Testis (tissue), 2 donors: ENCODE measurements at regions not wholly inside any gene's neighbourhood (a gene's known extent, or its start where the extent isn't known, plus 50 kb on each side); places are given as distances from the start of the nearest gene placed in this dataset.

ENCODE experiments used
- POLR2A ChIP-seq: fragments of 450-650 bp; IDR thresholded peaks from one replicate; pipeline ENCODE4 v1.6.1; 2017; ENCODE audit warnings: antibody characterized with exemption, mild to moderate bottlenecking, moderate library complexity
- TF ChIP-seq, protein P1 (sequence below), 3 experiments: fragments of 450-650 bp in 2 of 3; fragments of 200-600 bp in 1 of 3; sonication (generic) in 1 of 3; IDR thresholded peaks; one replicate each; pipeline ENCODE4 v1.5.1; 2016 to 2019; ENCODE audit warnings: antibody characterized with exemption in 3 of 3, mild to moderate bottlenecking in 2 of 3, moderate library complexity in 1 of 3

DNA sequence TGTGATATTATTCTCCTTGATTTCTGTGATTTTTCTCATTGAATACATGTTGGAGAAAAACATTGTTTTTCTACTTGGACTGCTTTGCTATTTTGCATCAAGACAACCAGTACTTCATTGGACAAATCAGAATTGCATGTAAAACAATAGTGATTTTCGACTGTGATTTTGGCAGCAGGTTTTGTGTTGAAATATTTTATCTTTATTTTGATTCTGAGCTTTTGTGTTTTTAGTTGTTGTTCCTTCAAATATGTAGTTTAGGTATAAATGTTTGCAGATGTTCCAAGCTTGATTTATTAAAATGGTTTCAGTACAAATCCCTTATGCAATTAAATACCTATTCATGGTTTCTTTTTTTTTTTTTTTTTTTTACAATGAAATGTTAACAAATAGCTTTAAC is 754.1 kb downstream of the DOK5 start:
- no peak for TF ChIP-seq POLR2A
- TF ChIP-seq, protein P1, sequence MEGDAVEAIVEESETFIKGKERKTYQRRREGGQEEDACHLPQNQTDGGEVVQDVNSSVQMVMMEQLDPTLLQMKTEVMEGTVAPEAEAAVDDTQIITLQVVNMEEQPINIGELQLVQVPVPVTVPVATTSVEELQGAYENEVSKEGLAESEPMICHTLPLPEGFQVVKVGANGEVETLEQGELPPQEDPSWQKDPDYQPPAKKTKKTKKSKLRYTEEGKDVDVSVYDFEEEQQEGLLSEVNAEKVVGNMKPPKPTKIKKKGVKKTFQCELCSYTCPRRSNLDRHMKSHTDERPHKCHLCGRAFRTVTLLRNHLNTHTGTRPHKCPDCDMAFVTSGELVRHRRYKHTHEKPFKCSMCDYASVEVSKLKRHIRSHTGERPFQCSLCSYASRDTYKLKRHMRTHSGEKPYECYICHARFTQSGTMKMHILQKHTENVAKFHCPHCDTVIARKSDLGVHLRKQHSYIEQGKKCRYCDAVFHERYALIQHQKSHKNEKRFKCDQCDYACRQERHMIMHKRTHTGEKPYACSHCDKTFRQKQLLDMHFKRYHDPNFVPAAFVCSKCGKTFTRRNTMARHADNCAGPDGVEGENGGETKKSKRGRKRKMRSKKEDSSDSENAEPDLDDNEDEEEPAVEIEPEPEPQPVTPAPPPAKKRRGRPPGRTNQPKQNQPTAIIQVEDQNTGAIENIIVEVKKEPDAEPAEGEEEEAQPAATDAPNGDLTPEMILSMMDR (IDR thresholded peaks at IDR 0.05), result no peak
